Pancreas (tissue), 10 donors: ENCODE measurements at regions not wholly inside any gene's neighbourhood (a gene's known extent, or its start where the extent isn't known, plus 50 kb on each side); places are given as distances from the start of the nearest gene placed in this dataset.

ENCODE experiments used
- ATAC-seq, 4 donors: fragments of 200-7000 bp; cut with Tn5 transposase; one replicate each; pipeline versions ENCODE4 v1.8.0 to v1.9.1; 2020; ENCODE audit warnings: mild to moderate bottlenecking in 4 of 4, moderate library complexity in 4 of 4
- DNase-seq, 6 donors: peaks; one replicate each; pipeline ENCODE4 v3.0.0-alpha.2; 2020
- FAIRE-seq: peaks from 2 replicates; lab custom pipeline; 2012; peaks lifted over from hg19 to GRCh38; lab: Jason Lieb, UNC
- H3K27ac ChIP-seq, 4 donors: fragments of 200-600 bp; sonication (generic); 1 replicate in 3 of 4; 2 replicates in 1 of 4; pipeline versions ENCODE4 v1.5.0 to v1.8.0; 2020
- H3K27me3 ChIP-seq, 4 donors: fragments of 200-600 bp; one replicate each; pipeline ENCODE4 v1.8.0; 2021
- H3K36me3 ChIP-seq, 3 donors: fragments of 200-600 bp; sonication (generic) in 1 of 3; one replicate each; pipeline versions ENCODE4 v1.5.0 to v1.8.0; 2020 to 2021
- H3K4me1 ChIP-seq, 3 donors: fragments of 200-600 bp; one replicate each; pipeline ENCODE4 v1.8.0; 2021
- H3K4me3 ChIP-seq, 4 donors: fragments of 200-600 bp; sonication (generic) in 2 of 4; one replicate each; pipeline versions ENCODE4 v1.5.0 to v1.8.0; 2020 to 2021
- H3K9me3 ChIP-seq, 4 donors: fragments of 200-600 bp; one replicate each; pipeline ENCODE4 v1.8.0; 2021
- WGBS, 2 donors: extraction: QIAGEN DNeasy Blood & Tissue Kit; methylation state at CpG; one replicate each; pipeline ENCODE4 v1.1.7; 2013; 5-methylcytosine and 5-hydroxymethylcytosine counted together
- intact Hi-C, 3 donors: fragments of 100-400 bp; cut with DNase I; formaldehyde crosslinking; loops; one replicate each; pipeline versions ENCODE4 v1.11.1 to v1.14.2; 2022
- TF ChIP-seq, protein P1 (sequence below), 4 donors: fragments of 200-600 bp; sonication (generic) in 3 of 4; IDR thresholded peaks; one replicate each; pipeline versions ENCODE4 v1.5.0 to v1.8.0; 2021; ENCODE audit warnings: antibody characterized with exemption in 4 of 4
- donor health status: healthy with polysubstance abuse.
- donor health status: DM: no; HTN: no; CAD: no; lungs with moderate emphysema.
- donor health status: DM: no; HTN: no; CAD: no.
- donor health status: control.
- donor health status: control.
- donor health status: Bipolar disorder and iron deficiency.
- donor health status: DM: yes; HTN: yes; CAD: no.
- donor health status: DM: no; HTN: no; CAD: no.
- donor health status: DM: no; HTN: no; CAD: no.
- donor health status: DM: yes; HTN: yes; CAD: no.

DNA sequence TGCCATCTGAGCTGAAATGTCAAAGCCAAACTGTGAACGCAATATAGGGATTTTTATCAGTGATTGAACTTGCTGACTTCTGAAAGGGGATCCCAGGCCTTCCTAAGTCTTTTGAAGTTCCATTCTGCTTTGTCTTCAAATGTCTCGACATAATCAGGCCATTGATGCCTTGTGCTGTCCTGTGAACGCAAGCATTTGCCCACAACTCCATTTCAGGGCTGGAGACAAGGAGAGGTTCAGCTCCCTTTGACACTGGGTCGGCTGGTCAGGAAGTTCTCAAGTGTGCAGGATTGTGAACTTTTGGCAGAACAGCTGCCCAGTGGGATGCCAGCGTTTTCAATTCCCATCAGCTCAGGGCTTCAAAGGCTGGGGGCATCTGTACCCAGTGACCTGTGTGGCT, 345.3 kb downstream of the NUAK1 start:
- intact Hi-C loops, result no loop called here
- H3K4me1 ChIP-seq, result no peaks in the 10 kb centered on the region
- H3K27ac ChIP-seq, result no peak overlapping the region
- TF ChIP-seq, protein P1, sequence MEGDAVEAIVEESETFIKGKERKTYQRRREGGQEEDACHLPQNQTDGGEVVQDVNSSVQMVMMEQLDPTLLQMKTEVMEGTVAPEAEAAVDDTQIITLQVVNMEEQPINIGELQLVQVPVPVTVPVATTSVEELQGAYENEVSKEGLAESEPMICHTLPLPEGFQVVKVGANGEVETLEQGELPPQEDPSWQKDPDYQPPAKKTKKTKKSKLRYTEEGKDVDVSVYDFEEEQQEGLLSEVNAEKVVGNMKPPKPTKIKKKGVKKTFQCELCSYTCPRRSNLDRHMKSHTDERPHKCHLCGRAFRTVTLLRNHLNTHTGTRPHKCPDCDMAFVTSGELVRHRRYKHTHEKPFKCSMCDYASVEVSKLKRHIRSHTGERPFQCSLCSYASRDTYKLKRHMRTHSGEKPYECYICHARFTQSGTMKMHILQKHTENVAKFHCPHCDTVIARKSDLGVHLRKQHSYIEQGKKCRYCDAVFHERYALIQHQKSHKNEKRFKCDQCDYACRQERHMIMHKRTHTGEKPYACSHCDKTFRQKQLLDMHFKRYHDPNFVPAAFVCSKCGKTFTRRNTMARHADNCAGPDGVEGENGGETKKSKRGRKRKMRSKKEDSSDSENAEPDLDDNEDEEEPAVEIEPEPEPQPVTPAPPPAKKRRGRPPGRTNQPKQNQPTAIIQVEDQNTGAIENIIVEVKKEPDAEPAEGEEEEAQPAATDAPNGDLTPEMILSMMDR (IDR thresholded peaks at IDR 0.05), result no peak
- ATAC-seq (no peak), DNase-seq (no peak), FAIRE-seq (no peak)
- H3K27me3 ChIP-seq, result no peaks in the 10 kb centered on the region
- H3K4me3 ChIP-seq, result no peak overlapping the region
- H3K9me3 ChIP-seq, result no peaks in the 10 kb centered on the region
- no peaks in the 10 kb centered on the region for H3K36me3 ChIP-seq
- 48 to 55% methylated on average over 5 of the region's 5 CpGs for WGBS, 2 donors

DNA sequence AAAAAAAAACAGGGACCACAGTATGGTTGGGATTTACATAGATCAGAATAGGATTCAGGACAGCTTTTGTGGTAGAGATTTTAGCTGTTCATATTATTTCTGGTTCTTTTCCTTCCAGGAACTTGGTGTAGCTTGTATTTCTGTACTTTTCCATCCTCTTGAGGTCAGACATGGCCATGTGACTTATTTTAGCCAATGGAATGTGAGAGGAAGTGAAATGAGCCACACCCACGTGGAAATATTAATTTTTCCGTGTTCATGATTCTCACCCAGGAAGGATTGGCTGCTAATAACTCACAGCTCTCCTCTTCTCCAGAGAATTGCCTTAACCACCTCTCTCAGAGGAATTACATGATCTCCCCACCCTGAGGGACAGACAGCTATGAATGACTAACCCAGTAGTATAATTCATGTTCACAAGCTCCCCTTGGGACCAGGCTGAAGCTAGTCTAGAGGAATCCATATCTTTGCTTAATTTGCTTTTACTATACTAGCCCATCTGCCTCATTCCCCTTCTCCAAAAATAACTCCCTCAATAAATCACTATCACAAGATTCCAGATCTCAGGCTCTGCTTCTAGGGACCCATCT, 340.4 kb downstream of the NUAK1 start:
- no peaks in the 10 kb centered on the region for H3K36me3 ChIP-seq
- intact Hi-C loops, result no loop called here
- H3K4me1 ChIP-seq, result no peaks in the 10 kb centered on the region
- FAIRE-seq, result no peak
- 49 to 50% methylated on average over 2 of the region's 2 CpGs for WGBS, 2 donors
- DNase-seq, result no peak
- ATAC-seq, result no peak
- H3K9me3 ChIP-seq, result no peaks in the 10 kb centered on the region
- H3K27me3 ChIP-seq, result no peaks in the 10 kb centered on the region
- TF ChIP-seq, protein P1 (IDR thresholded peaks at IDR 0.05), result no peak
- H3K27ac ChIP-seq, result no peak overlapping the region
- no peak overlapping the region for H3K4me3 ChIP-seq

DNA sequence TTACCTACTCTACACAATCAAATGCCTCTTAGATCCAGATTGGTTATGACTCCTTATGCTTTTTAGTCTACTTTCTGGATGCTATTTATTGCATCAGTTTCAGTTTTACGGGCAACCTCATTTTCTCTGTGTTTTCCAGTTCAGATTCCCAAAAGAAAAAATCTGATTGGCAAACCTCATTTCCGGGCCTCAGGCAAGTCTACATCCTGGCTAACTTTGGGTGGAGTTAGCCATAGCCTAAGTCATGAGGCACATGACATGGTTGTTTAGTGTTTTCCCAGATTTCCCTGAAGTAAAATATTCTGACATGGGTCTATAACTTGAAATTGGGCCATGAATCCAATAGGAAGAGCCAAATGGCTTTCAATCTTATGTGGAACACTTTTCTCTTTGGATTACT, 339.7 kb downstream of the NUAK1 start:
- 76 to 78% methylated on average over 2 of the region's 2 CpGs for WGBS, 2 donors
- Histone ChIP-seq H3K4me3 (no peak overlapping the region), H3K27ac (no peak overlapping the region), H3K9me3 (no peaks in the 10 kb centered on the region), H3K4me1 (no peaks in the 10 kb centered on the region), H3K36me3 (no peaks in the 10 kb centered on the region), H3K27me3 (no peaks in the 10 kb centered on the region)
- intact Hi-C loops, result no loop called here
- FAIRE-seq, result no peak
- no peak for ATAC-seq
- TF ChIP-seq, protein P1 (IDR thresholded peaks at IDR 0.05), result no peak
- no peak for DNase-seq

DNA sequence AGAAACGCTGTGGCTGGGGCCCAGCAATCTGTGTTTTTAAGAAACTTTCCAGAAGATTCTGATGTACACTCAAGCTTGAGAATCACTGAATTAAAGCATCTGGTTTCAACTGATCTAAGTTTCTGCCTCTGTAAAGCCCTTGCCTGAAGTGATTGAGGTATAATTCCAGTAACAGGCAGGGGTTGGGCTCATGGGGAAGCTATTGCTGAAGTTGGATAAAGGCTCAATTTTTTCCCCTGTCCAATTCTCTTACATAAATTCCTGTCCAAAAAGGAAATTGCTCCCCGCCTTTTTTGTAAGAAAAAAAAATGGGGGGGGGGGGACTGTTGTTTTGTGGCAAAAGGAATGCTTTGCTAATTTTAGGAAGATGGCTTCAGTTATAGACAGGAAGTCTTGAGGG, 337.4 kb downstream of the NUAK1 start:
- Histone ChIP-seq H3K4me1 (no peaks in the 10 kb centered on the region), H3K27me3 (no peaks in the 10 kb centered on the region), H3K4me3 (no peak overlapping the region), H3K36me3 (no peaks in the 10 kb centered on the region), H3K9me3 (no peaks in the 10 kb centered on the region), H3K27ac (no peak overlapping the region)
- intact Hi-C loops, result no loop called here
- ATAC-seq, result no peak
- FAIRE-seq, result no peak
- WGBS, 2 donors, result 61% methylated on average over 2 of the region's 2 CpGs
- no peak for DNase-seq
- TF ChIP-seq, protein P1 (IDR thresholded peaks at IDR 0.05), result no peak

DNA sequence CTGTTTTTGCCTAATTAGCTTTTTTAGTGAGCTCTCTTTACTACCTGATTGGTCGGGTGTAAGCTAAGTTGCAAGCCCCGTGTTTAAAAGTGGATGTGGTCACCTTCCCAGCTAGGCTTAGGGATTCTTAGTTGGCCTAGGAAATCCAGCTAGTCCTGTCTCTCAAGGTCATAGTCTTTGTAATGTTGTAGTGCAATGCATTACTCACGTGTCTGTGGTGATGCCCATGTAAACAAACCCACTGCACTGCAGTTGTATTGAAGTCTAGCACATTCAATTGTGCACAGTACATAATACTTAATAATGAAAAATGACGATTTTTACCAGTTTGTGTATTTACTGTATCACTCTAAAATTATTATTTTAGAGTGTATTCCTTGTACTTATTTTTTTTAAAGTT, 335.5 kb downstream of the NUAK1 start:
- FAIRE-seq, result no peak

More for the DNA sequence above, 335.5 kb downstream of the NUAK1 start:
- intact Hi-C loops, result no loop called here
- DNase-seq, result no peak
- Histone ChIP-seq H3K4me3 (no peak overlapping the region), H3K4me1 (no peaks in the 10 kb centered on the region), H3K27ac (no peak overlapping the region), H3K9me3 (no peaks in the 10 kb centered on the region), H3K36me3 (no peaks in the 10 kb centered on the region), H3K27me3 (no peaks in the 10 kb centered on the region)
- ATAC-seq, result no peak
- WGBS, 2 donors, result 29 to 33% methylated on average over 4 of the region's 4 CpGs
- TF ChIP-seq, protein P1 (IDR thresholded peaks at IDR 0.05), result no peak
